GM12878 (cell line): ENCODE measurements at regions not wholly inside any gene's neighbourhood (a gene's known extent, or its start where the extent isn't known, plus 50 kb on each side); places are given as distances from the start of the nearest gene placed in this dataset.

Experiments used
- CTCF ChIP-seq, 3 experiments: IDR thresholded peaks in 2 of 3; conservative IDR thresholded peaks in 1 of 3; 2 replicates each; pipeline ENCODE4 v1.5.1; 2011; ENCODE audit warnings: low read depth in 3 of 3, low read length in 3 of 3, mild to moderate bottlenecking in 3 of 3, control low read depth in 2 of 3, moderate library complexity in 2 of 3, inconsistent platforms in 1 of 3, mixed read lengths in 1 of 3; ENCODE audit not compliant: control insufficient read depth in 2 of 3, insufficient read depth in 1 of 3; ENCODE audit errors: extremely low read depth in 1 of 3
- POLR2A ChIP-seq: IDR thresholded peaks from 2 replicates; pipeline ENCODE4 v1.6.1; 2011; ENCODE audit warnings: low read depth, mild to moderate bottlenecking, low read length

DNA sequence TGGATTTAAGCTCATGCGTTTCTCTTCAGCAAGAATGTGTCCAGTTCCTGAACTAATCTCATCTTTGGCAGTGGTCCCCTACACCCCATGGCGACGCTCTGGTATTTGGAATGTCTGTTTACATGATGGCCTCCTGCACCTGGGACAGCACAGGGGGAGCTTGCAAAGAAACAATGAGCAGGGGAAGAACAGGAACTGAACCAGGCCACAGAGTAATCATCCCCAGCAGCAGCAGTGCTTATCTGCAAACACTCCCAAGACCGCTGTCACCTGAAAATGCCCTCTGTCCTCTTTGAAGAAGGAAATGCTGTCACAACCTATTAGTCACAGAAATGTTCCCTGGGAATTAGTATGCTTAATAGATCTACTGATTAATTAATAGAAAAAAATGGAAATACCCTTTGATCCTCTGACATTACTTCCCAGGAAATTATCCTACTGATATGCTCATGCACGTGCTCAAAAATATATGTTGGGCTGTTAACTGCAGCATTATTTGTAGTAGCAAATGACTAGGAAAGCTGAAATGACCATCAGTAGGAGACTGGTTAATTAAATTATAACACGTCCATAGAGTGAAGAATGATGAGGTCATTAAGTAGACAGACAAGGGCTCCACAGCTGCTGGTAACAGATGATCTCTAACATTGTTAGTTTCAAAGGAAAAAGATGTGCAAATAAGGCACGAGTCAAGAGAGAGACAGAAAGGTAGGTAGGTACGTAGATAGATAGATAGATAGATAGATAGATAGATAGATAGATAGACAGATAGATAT, 279.3 kb upstream of the FLRT2 start:
- TF ChIP-seq POLR2A (no peak), CTCF (IDR thresholded peaks at IDR 0.05 in 2 of 3, conservative IDR thresholded peaks at IDR 0.05 in 1 of 3; ENCODE audit: control insufficient read depth in 2 of 3, extremely low read depth in 1 of 3, insufficient read depth in 1 of 3, low read depth in 3 of 3, low read length in 3 of 3) (no peak)
